ENCODE measurements at regions not wholly inside any gene's neighbourhood (a gene's known extent, or its start where the extent isn't known, plus 50 kb on each side); places are given as distances from the start of the nearest gene placed in this dataset.
"Not testable (repeated sequence)": the region's sequence is repeated elsewhere in the genome, so short reads cannot be mapped to it uniquely, and the experiment has no call there.

GRCh38 chr21:14058566-14058965, 152.2 kb downstream of the LIPI start:
- DNase-seq: no peak
- ChIA-PET CTCF (no interaction called here), POLR2A (no interaction called here)
- Histone ChIP-seq H3K4me3 (ENCODE audit: control insufficient read depth in 1 of 7, extremely low read depth in 1 of 7, insufficient read depth in 4 of 7, low read depth in 2 of 7, low read length in 6 of 7) (no peak overlapping the region), H3K36me3 (ENCODE audit: control insufficient read depth in 4 of 4, insufficient read depth in 4 of 4, low read length in 3 of 4) (no peaks in the 10 kb centered on the region), H3K27me3 (replicated peaks in 2 of 5; ENCODE audit: control insufficient read depth in 4 of 5, insufficient read depth in 5 of 5, low read length in 4 of 5) (no peaks in the 10 kb centered on the region), H3K4me1 (ENCODE audit: control extremely low read depth in 1 of 4, control insufficient read depth in 4 of 4, insufficient read depth in 4 of 4, low read length in 3 of 4) (no peaks in the 10 kb centered on the region), H3K9me3 (ENCODE audit: control extremely low read depth in 1 of 5, control insufficient read depth in 4 of 5, insufficient read depth in 2 of 5, low read depth in 1 of 5, low read length in 4 of 5) (peaks cover 0 to 9% (median 0%) of the 10 kb centered on the region in 5 experiments), H3K27ac (ENCODE audit: insufficient read depth in 1 of 2, low read depth in 1 of 2, low read length in 2 of 2, poor library complexity in 1 of 2, severe bottlenecking in 2 of 2) (no peak overlapping the region)
- 100% methylated on average over 1 of the region's 2 CpGs for WGBS (ENCODE audit: insufficient coverage)

GRCh38 chr21:14057841-14058481, 152.8 kb downstream of the LIPI start:
- CTCF ChIA-PET; H3K9me3 ChIP-seq (ENCODE audit: control extremely low read depth in 1 of 5, control insufficient read depth in 4 of 5, insufficient read depth in 2 of 5, low read depth in 1 of 5, low read length in 4 of 5); H3K27ac ChIP-seq (ENCODE audit: insufficient read depth in 1 of 2, low read depth in 1 of 2, low read length in 2 of 2, poor library complexity in 1 of 2, severe bottlenecking in 2 of 2); H3K27me3 ChIP-seq (replicated peaks in 2 of 5; ENCODE audit: control insufficient read depth in 4 of 5, insufficient read depth in 5 of 5, low read length in 4 of 5); H3K4me1 ChIP-seq (ENCODE audit: control extremely low read depth in 1 of 4, control insufficient read depth in 4 of 4, insufficient read depth in 4 of 4, low read length in 3 of 4); H3K4me3 ChIP-seq (ENCODE audit: control insufficient read depth in 1 of 7, extremely low read depth in 1 of 7, insufficient read depth in 4 of 7, low read depth in 2 of 7, low read length in 6 of 7); DNase-seq; H3K36me3 ChIP-seq (ENCODE audit: control insufficient read depth in 4 of 4, insufficient read depth in 4 of 4, low read length in 3 of 4); POLR2A ChIA-PET: not testable (repeated sequence)
- 100% methylated on average over 1 of the region's 10 CpGs for WGBS (ENCODE audit: insufficient coverage)

GRCh38 chr21:14057313-14057712, 153.4 kb downstream of the LIPI start:
- no peaks in the 10 kb centered on the region for H3K27me3 ChIP-seq (replicated peaks in 2 of 5; ENCODE audit: control insufficient read depth in 4 of 5, insufficient read depth in 5 of 5, low read length in 4 of 5)
- H3K27ac ChIP-seq (ENCODE audit: insufficient read depth in 1 of 2, low read depth in 1 of 2, low read length in 2 of 2, poor library complexity in 1 of 2, severe bottlenecking in 2 of 2): no peak overlapping the region
- peaks cover 0 to 3% (median 0%) of the 10 kb centered on the region in 5 experiments for H3K9me3 ChIP-seq (ENCODE audit: control extremely low read depth in 1 of 5, control insufficient read depth in 4 of 5, insufficient read depth in 2 of 5, low read depth in 1 of 5, low read length in 4 of 5)
- no peaks in the 10 kb centered on the region for H3K36me3 ChIP-seq (ENCODE audit: control insufficient read depth in 4 of 4, insufficient read depth in 4 of 4, low read length in 3 of 4)
- WGBS (ENCODE audit: insufficient coverage): 98% methylated on average over 4 of the region's 4 CpGs
- DNase-seq: no peak
- POLR2A ChIA-PET: no interaction called here
- CTCF ChIA-PET: no interaction called here
- no peak overlapping the region for H3K4me3 ChIP-seq (ENCODE audit: control insufficient read depth in 1 of 7, extremely low read depth in 1 of 7, insufficient read depth in 4 of 7, low read depth in 2 of 7, low read length in 6 of 7)
- H3K4me1 ChIP-seq (ENCODE audit: control extremely low read depth in 1 of 4, control insufficient read depth in 4 of 4, insufficient read depth in 4 of 4, low read length in 3 of 4): no peaks in the 10 kb centered on the region

GRCh38 chr21:14056771-14057191, 154.0 kb downstream of the LIPI start:
- over 99% methylated on average over 9 of the region's 9 CpGs for WGBS (ENCODE audit: insufficient coverage)
- H3K27ac ChIP-seq (ENCODE audit: insufficient read depth in 1 of 2, low read depth in 1 of 2, low read length in 2 of 2, poor library complexity in 1 of 2, severe bottlenecking in 2 of 2): no peak overlapping the region
- H3K4me3 ChIP-seq (ENCODE audit: control insufficient read depth in 1 of 7, extremely low read depth in 1 of 7, insufficient read depth in 4 of 7, low read depth in 2 of 7, low read length in 6 of 7): no peak overlapping the region
- no peaks in the 10 kb centered on the region for H3K36me3 ChIP-seq (ENCODE audit: control insufficient read depth in 4 of 4, insufficient read depth in 4 of 4, low read length in 3 of 4)
- H3K4me1 ChIP-seq (ENCODE audit: control extremely low read depth in 1 of 4, control insufficient read depth in 4 of 4, insufficient read depth in 4 of 4, low read length in 3 of 4): no peaks in the 10 kb centered on the region
- no peak for DNase-seq
- H3K27me3 ChIP-seq (replicated peaks in 2 of 5; ENCODE audit: control insufficient read depth in 4 of 5, insufficient read depth in 5 of 5, low read length in 4 of 5): no peaks in the 10 kb centered on the region
- ChIA-PET POLR2A (no interaction called here), CTCF (no interaction called here)
- H3K9me3 ChIP-seq (ENCODE audit: control extremely low read depth in 1 of 5, control insufficient read depth in 4 of 5, insufficient read depth in 2 of 5, low read depth in 1 of 5, low read length in 4 of 5): peaks cover 0 to 1% (median 0%) of the 10 kb centered on the region in 5 experiments

- POLR2A ChIA-PET; CTCF ChIA-PET; H3K36me3 ChIP-seq (ENCODE audit: control insufficient read depth in 4 of 4, insufficient read depth in 4 of 4, low read length in 3 of 4); DNase-seq; H3K9me3 ChIP-seq (ENCODE audit: control extremely low read depth in 1 of 5, control insufficient read depth in 4 of 5, insufficient read depth in 2 of 5, low read depth in 1 of 5, low read length in 4 of 5); H3K4me3 ChIP-seq (ENCODE audit: control insufficient read depth in 1 of 7, extremely low read depth in 1 of 7, insufficient read depth in 4 of 7, low read depth in 2 of 7, low read length in 6 of 7); H3K27me3 ChIP-seq (replicated peaks in 2 of 5; ENCODE audit: control insufficient read depth in 4 of 5, insufficient read depth in 5 of 5, low read length in 4 of 5); H3K27ac ChIP-seq (ENCODE audit: insufficient read depth in 1 of 2, low read depth in 1 of 2, low read length in 2 of 2, poor library complexity in 1 of 2, severe bottlenecking in 2 of 2); H3K4me1 ChIP-seq (ENCODE audit: control extremely low read depth in 1 of 4, control insufficient read depth in 4 of 4, insufficient read depth in 4 of 4, low read length in 3 of 4): not testable (repeated sequence)
- WGBS (ENCODE audit: insufficient coverage): 100% methylated on average over 4 of the region's 6 CpGs
Measured at GRCh38 chr21:14055746-14056515, 154.8 kb downstream of the LIPI start.

GRCh38 chr21:14054682-14055081, 156.1 kb downstream of the LIPI start:
- H3K36me3 ChIP-seq (ENCODE audit: control insufficient read depth in 4 of 4, insufficient read depth in 4 of 4, low read length in 3 of 4): no peaks in the 10 kb centered on the region
- H3K4me1 ChIP-seq (ENCODE audit: control extremely low read depth in 1 of 4, control insufficient read depth in 4 of 4, insufficient read depth in 4 of 4, low read length in 3 of 4): no peaks in the 10 kb centered on the region
- no peak overlapping the region for H3K27ac ChIP-seq (ENCODE audit: insufficient read depth in 1 of 2, low read depth in 1 of 2, low read length in 2 of 2, poor library complexity in 1 of 2, severe bottlenecking in 2 of 2)
- WGBS (ENCODE audit: insufficient coverage): 93% methylated on average over 3 of the region's 3 CpGs
- H3K9me3 ChIP-seq (ENCODE audit: control extremely low read depth in 1 of 5, control insufficient read depth in 4 of 5, insufficient read depth in 2 of 5, low read depth in 1 of 5, low read length in 4 of 5): peaks cover 0 to 1% (median 0%) of the 10 kb centered on the region in 5 experiments
- H3K4me3 ChIP-seq (ENCODE audit: control insufficient read depth in 1 of 7, extremely low read depth in 1 of 7, insufficient read depth in 4 of 7, low read depth in 2 of 7, low read length in 6 of 7): no peak overlapping the region
- POLR2A ChIA-PET: no interaction called here
- H3K27me3 ChIP-seq (replicated peaks in 2 of 5; ENCODE audit: control insufficient read depth in 4 of 5, insufficient read depth in 5 of 5, low read length in 4 of 5): no peaks in the 10 kb centered on the region
- CTCF ChIA-PET: no interaction called here
- DNase-seq: no peak

GRCh38 chr21:14050121-14050520, 160.6 kb downstream of the LIPI start:
- WGBS (ENCODE audit: insufficient coverage): no CpG with 5 or more reads among the region's 1 CpG
- Histone ChIP-seq H3K27ac (ENCODE audit: insufficient read depth in 1 of 2, low read depth in 1 of 2, low read length in 2 of 2, poor library complexity in 1 of 2, severe bottlenecking in 2 of 2) (no peak overlapping the region), H3K9me3 (ENCODE audit: control extremely low read depth in 1 of 5, control insufficient read depth in 4 of 5, insufficient read depth in 2 of 5, low read depth in 1 of 5, low read length in 4 of 5) (peaks cover 0 to under 1% (median 0%) of the 10 kb centered on the region in 5 experiments), H3K4me3 (ENCODE audit: control insufficient read depth in 1 of 7, extremely low read depth in 1 of 7, insufficient read depth in 4 of 7, low read depth in 2 of 7, low read length in 6 of 7) (no peak overlapping the region), H3K27me3 (replicated peaks in 2 of 5; ENCODE audit: control insufficient read depth in 4 of 5, insufficient read depth in 5 of 5, low read length in 4 of 5) (no peaks in the 10 kb centered on the region), H3K36me3 (ENCODE audit: control insufficient read depth in 4 of 4, insufficient read depth in 4 of 4, low read length in 3 of 4) (no peaks in the 10 kb centered on the region), H3K4me1 (ENCODE audit: control extremely low read depth in 1 of 4, control insufficient read depth in 4 of 4, insufficient read depth in 4 of 4, low read length in 3 of 4) (no peaks in the 10 kb centered on the region)
- CTCF ChIA-PET: no interaction called here
- no peak for DNase-seq
- POLR2A ChIA-PET: no interaction called here

Data from common myeloid progenitor, CD34-positive (primary cell).